ENCODE measurements at regions not wholly inside any gene's neighbourhood (a gene's known extent, or its start where the extent isn't known, plus 50 kb on each side); places are given as distances from the start of the nearest gene placed in this dataset.

DNA sequence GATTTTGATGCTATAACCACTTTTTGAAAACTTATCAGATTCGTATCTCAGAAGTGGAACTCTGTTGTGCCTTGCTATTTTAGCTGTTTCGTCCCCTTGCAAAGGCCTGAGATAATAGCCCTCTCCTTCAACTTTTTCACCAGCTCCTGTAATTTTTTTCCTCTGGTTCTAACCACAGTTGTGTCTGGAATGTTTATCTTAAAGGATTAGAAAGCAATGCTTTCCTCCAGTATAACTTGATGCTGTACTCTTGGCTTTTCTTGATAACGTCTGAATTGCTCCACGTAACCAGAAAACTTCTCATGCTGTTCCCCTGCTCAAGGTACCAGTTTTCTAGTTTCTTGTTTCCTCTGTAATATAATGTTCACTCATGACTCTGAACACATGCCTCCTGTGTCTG lies 209.4 kb downstream of the DTWD2 start:
- Histone ChIP-seq H3K27ac (replicated peaks; ENCODE audit: low read length) (no peak overlapping the region), H3K79me1 (ENCODE audit: low read depth, low read length) (no peaks in the 10 kb centered on the region), H2BK15ac (ENCODE audit: low read length) (no peak overlapping the region), H3K4me3 (ENCODE audit: low read length in 2 of 2) (no peak overlapping the region), H4K91ac (ENCODE audit: low read depth, low read length, poor library complexity) (no peak overlapping the region), H2AFZ (ENCODE audit: low read length) (no peak overlapping the region), H2BK120ac (ENCODE audit: low read depth, low read length) (no peak overlapping the region), H3K27me3 (ENCODE audit: control insufficient read depth in 3 of 3, insufficient read depth in 3 of 3, low read depth in 1 of 3, low read length in 3 of 3) (no peaks in the 10 kb centered on the region), H3K4me1 (ENCODE audit: control insufficient read depth in 2 of 2, insufficient read depth in 1 of 2, low read depth in 1 of 2, low read length in 2 of 2) (no peaks in the 10 kb centered on the region), H3K9me3 (replicated peaks in 1 of 2; ENCODE audit: control insufficient read depth in 2 of 2, insufficient read depth in 1 of 2, low read depth in 1 of 2, low read length in 2 of 2) (no peaks in the 10 kb centered on the region), H2BK5ac (ENCODE audit: low read length) (no peak overlapping the region), H2BK12ac (ENCODE audit: low read length) (no peak overlapping the region), H3K9ac (ENCODE audit: low read depth, low read length, poor library complexity) (no peak overlapping the region), H4K8ac (ENCODE audit: low read depth, low read length) (no peak overlapping the region), H3K18ac (ENCODE audit: low read length) (no peak overlapping the region), H2AK5ac (ENCODE audit: low read depth, low read length) (no peak overlapping the region), H3K36me3 (replicated peaks in 1 of 2; ENCODE audit: control insufficient read depth in 2 of 2, insufficient read depth in 2 of 2, low read length in 2 of 2) (no peaks in the 10 kb centered on the region), H3K23ac (ENCODE audit: low read depth, low read length, poor library complexity) (no peak overlapping the region), H3K14ac (ENCODE audit: low read length) (no peak overlapping the region), H3K4me2 (ENCODE audit: insufficient read depth, low read length, poor library complexity, severe bottlenecking) (no peak overlapping the region), H3K4ac (ENCODE audit: low read length) (no peak overlapping the region)
- WGBS, 2 donors (ENCODE audit: extremely low coverage in 2 of 2, insufficient read length in 2 of 2, insufficient replicate concordance in 1 of 2): no CpG with 5 or more reads among the region's 4 CpGs
- no peak for DNase-seq (ENCODE audit: low spot score)

DNA sequence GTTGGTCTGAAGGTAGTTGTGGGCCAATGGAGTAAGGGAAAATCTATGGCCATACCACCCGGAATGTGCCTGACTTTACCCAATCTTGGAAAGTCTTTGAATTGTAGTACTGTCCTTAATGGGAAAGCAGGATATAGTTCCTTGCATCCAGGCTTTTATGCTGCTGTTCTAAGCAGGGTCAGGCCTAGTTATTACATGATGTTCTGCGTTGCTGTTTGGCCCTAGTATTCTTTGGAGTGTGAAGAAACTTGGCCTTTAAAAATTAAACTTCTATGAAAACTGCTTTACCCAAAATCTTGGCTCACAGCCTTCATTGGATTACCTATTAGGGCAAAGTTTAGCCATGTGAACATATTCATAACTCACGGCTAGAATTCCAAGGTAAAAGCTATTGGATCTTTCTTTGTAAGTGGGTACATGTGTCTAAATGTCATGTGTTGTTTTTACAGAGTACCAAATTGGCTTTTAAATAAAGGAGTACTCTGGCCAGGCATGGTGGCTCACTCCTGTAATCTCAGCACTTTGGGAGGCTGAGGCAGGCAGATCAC lies 211.1 kb downstream of the DTWD2 start:
- no peak overlapping the region for H4K8ac ChIP-seq (ENCODE audit: low read depth, low read length)
- no peak overlapping the region for H3K27ac ChIP-seq (replicated peaks; ENCODE audit: low read length)
- H2BK12ac ChIP-seq (ENCODE audit: low read length): no peak overlapping the region
- H3K27me3 ChIP-seq (ENCODE audit: control insufficient read depth in 3 of 3, insufficient read depth in 3 of 3, low read depth in 1 of 3, low read length in 3 of 3): no peaks in the 10 kb centered on the region
- no peak overlapping the region for H4K91ac ChIP-seq (ENCODE audit: low read depth, low read length, poor library complexity)
- no peak overlapping the region for H3K4ac ChIP-seq (ENCODE audit: low read length)
- no peaks in the 10 kb centered on the region for H3K36me3 ChIP-seq (replicated peaks in 1 of 2; ENCODE audit: control insufficient read depth in 2 of 2, insufficient read depth in 2 of 2, low read length in 2 of 2)
- H3K79me1 ChIP-seq (ENCODE audit: low read depth, low read length): no peaks in the 10 kb centered on the region
- WGBS, 2 donors (ENCODE audit: extremely low coverage in 2 of 2, insufficient read length in 2 of 2, insufficient replicate concordance in 1 of 2): no CpG with 5 or more reads among the region's 3 CpGs
- H3K9ac ChIP-seq (ENCODE audit: low read depth, low read length, poor library complexity): no peak overlapping the region
- no peak overlapping the region for H2AFZ ChIP-seq (ENCODE audit: low read length)
- no peaks in the 10 kb centered on the region for H3K4me1 ChIP-seq (ENCODE audit: control insufficient read depth in 2 of 2, insufficient read depth in 1 of 2, low read depth in 1 of 2, low read length in 2 of 2)
- no peak overlapping the region for H3K18ac ChIP-seq (ENCODE audit: low read length)
- no peak overlapping the region for H3K14ac ChIP-seq (ENCODE audit: low read length)
- no peak overlapping the region for H2BK120ac ChIP-seq (ENCODE audit: low read depth, low read length)
- no peak overlapping the region for H2AK5ac ChIP-seq (ENCODE audit: low read depth, low read length)
- no peaks in the 10 kb centered on the region for H3K9me3 ChIP-seq (replicated peaks in 1 of 2; ENCODE audit: control insufficient read depth in 2 of 2, insufficient read depth in 1 of 2, low read depth in 1 of 2, low read length in 2 of 2)
- H3K4me2 ChIP-seq (ENCODE audit: insufficient read depth, low read length, poor library complexity, severe bottlenecking): no peak overlapping the region
- DNase-seq (ENCODE audit: low spot score): no peak
- no peak overlapping the region for H2BK5ac ChIP-seq (ENCODE audit: low read length)
- no peak overlapping the region for H2BK15ac ChIP-seq (ENCODE audit: low read length)
- no peak overlapping the region for H3K23ac ChIP-seq (ENCODE audit: low read depth, low read length, poor library complexity)
- no peak overlapping the region for H3K4me3 ChIP-seq (ENCODE audit: low read length in 2 of 2)

DNA sequence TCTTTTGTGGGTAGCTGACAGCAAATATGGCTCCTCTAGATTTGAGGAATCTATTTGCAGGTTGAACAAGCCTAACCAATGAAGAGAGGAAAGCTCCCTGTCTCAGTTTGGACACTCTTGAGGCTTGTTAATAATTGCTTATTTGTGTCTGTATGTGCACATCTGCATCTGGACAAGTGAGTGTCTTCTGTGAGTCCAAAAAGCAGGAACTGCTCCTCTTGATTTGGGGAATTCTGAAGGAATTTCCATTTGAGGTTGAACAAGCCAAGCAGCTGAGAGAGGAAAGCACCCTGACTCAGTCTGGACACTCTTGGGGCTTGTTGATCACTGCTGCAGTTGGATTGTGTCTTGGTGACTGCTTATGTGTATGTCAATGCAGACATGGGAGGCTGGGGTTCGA lies 211.6 kb downstream of the DTWD2 start:
- no peak overlapping the region for H2BK12ac ChIP-seq (ENCODE audit: low read length)
- H3K18ac ChIP-seq (ENCODE audit: low read length): no peak overlapping the region
- H3K4me1 ChIP-seq (ENCODE audit: control insufficient read depth in 2 of 2, insufficient read depth in 1 of 2, low read depth in 1 of 2, low read length in 2 of 2): no peaks in the 10 kb centered on the region
- H3K36me3 ChIP-seq (replicated peaks in 1 of 2; ENCODE audit: control insufficient read depth in 2 of 2, insufficient read depth in 2 of 2, low read length in 2 of 2): no peaks in the 10 kb centered on the region
- no peak overlapping the region for H2BK5ac ChIP-seq (ENCODE audit: low read length)
- no peaks in the 10 kb centered on the region for H3K9me3 ChIP-seq (replicated peaks in 1 of 2; ENCODE audit: control insufficient read depth in 2 of 2, insufficient read depth in 1 of 2, low read depth in 1 of 2, low read length in 2 of 2)
- no CpG with 5 or more reads among the region's 1 CpG for WGBS, 2 donors (ENCODE audit: extremely low coverage in 2 of 2, insufficient read length in 2 of 2, insufficient replicate concordance in 1 of 2)
- no peak overlapping the region for H3K4ac ChIP-seq (ENCODE audit: low read length)
- no peak for DNase-seq (ENCODE audit: low spot score)
- no peak overlapping the region for H3K14ac ChIP-seq (ENCODE audit: low read length)
- H2BK15ac ChIP-seq (ENCODE audit: low read length): no peak overlapping the region
- no peak overlapping the region for H2BK120ac ChIP-seq (ENCODE audit: low read depth, low read length)
- no peak overlapping the region for H3K23ac ChIP-seq (ENCODE audit: low read depth, low read length, poor library complexity)
- H3K27me3 ChIP-seq (ENCODE audit: control insufficient read depth in 3 of 3, insufficient read depth in 3 of 3, low read depth in 1 of 3, low read length in 3 of 3): no peaks in the 10 kb centered on the region
- no peak overlapping the region for H3K27ac ChIP-seq (replicated peaks; ENCODE audit: low read length)
- no peak overlapping the region for H2AFZ ChIP-seq (ENCODE audit: low read length)
- no peak overlapping the region for H3K9ac ChIP-seq (ENCODE audit: low read depth, low read length, poor library complexity)
- no peak overlapping the region for H4K91ac ChIP-seq (ENCODE audit: low read depth, low read length, poor library complexity)
- H2AK5ac ChIP-seq (ENCODE audit: low read depth, low read length): no peak overlapping the region
- no peak overlapping the region for H4K8ac ChIP-seq (ENCODE audit: low read depth, low read length)
- no peak overlapping the region for H3K4me3 ChIP-seq (ENCODE audit: low read length in 2 of 2)
- H3K4me2 ChIP-seq (ENCODE audit: insufficient read depth, low read length, poor library complexity, severe bottlenecking): no peak overlapping the region
- H3K79me1 ChIP-seq (ENCODE audit: low read depth, low read length): no peaks in the 10 kb centered on the region

DNA sequence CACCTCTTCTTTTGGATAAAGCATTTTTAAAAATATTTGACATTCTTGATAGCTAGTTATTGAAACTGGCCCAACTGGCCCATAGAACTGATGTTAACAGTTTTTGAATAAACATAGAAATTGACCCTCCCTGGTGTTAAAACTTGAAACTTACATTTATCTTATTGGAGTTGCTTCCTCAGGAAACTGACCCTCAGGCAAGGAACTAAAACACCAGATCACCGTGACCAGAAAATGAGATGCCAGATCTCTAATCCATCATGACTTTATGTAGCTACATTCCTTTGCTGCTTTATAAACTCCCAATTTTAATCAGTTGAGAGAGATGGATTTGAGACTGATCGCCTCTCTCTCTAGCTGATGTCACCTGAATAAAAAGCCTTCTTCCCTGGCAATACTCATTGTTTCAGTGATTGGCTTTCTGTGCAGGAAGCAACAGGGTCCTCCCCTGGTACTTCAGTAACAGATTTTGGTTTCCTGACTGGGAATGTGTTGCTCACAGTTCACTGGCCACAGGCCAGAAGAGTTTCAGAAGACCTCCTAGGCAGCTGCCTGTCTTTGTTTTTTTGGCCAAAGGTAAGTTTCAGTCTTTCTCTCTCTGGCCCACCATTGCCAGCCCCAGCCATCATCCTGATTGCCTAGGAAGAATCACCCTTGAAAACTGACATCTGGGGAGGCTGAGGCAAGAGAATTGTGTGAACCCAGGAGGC lies 212.4 kb downstream of the DTWD2 start:
- Histone ChIP-seq H3K27ac (replicated peaks; ENCODE audit: low read length) (no peak overlapping the region), H2AFZ (ENCODE audit: low read length) (no peak overlapping the region), H3K27me3 (ENCODE audit: control insufficient read depth in 3 of 3, insufficient read depth in 3 of 3, low read depth in 1 of 3, low read length in 3 of 3) (no peaks in the 10 kb centered on the region), H3K9me3 (replicated peaks in 1 of 2; ENCODE audit: control insufficient read depth in 2 of 2, insufficient read depth in 1 of 2, low read depth in 1 of 2, low read length in 2 of 2) (no peaks in the 10 kb centered on the region), H3K4ac (ENCODE audit: low read length) (no peak overlapping the region), H3K14ac (ENCODE audit: low read length) (no peak overlapping the region), H3K4me1 (ENCODE audit: control insufficient read depth in 2 of 2, insufficient read depth in 1 of 2, low read depth in 1 of 2, low read length in 2 of 2) (no peaks in the 10 kb centered on the region), H3K4me2 (ENCODE audit: insufficient read depth, low read length, poor library complexity, severe bottlenecking) (no peak overlapping the region), H4K91ac (ENCODE audit: low read depth, low read length, poor library complexity) (no peak overlapping the region), H4K8ac (ENCODE audit: low read depth, low read length) (no peak overlapping the region), H3K18ac (ENCODE audit: low read length) (no peak overlapping the region), H3K23ac (ENCODE audit: low read depth, low read length, poor library complexity) (no peak overlapping the region), H3K9ac (ENCODE audit: low read depth, low read length, poor library complexity) (no peak overlapping the region), H3K36me3 (replicated peaks in 1 of 2; ENCODE audit: control insufficient read depth in 2 of 2, insufficient read depth in 2 of 2, low read length in 2 of 2) (no peaks in the 10 kb centered on the region), H2BK120ac (ENCODE audit: low read depth, low read length) (no peak overlapping the region), H2BK15ac (ENCODE audit: low read length) (no peak overlapping the region), H2BK5ac (ENCODE audit: low read length) (no peak overlapping the region), H2BK12ac (ENCODE audit: low read length) (no peak overlapping the region), H3K4me3 (ENCODE audit: low read length in 2 of 2) (no peak overlapping the region), H2AK5ac (ENCODE audit: low read depth, low read length) (no peak overlapping the region), H3K79me1 (ENCODE audit: low read depth, low read length) (no peaks in the 10 kb centered on the region)
- WGBS, 2 donors (ENCODE audit: extremely low coverage in 2 of 2, insufficient read length in 2 of 2, insufficient replicate concordance in 1 of 2): no CpG with 5 or more reads among the region's 2 CpGs
- DNase-seq (ENCODE audit: low spot score): no peak

All from neuronal stem cell (in vitro differentiated cells).